Suppressor macrophage treated with lipopolysaccharide for 4 hours (primary cell): ENCODE measurements at regions not wholly inside any gene's neighbourhood (a gene's known extent, or its start where the extent isn't known, plus 50 kb on each side); places are given as distances from the start of the nearest gene placed in this dataset.

Source experiments
- DNase-seq: peaks from one replicate; pipeline ENCODE4 v3.0.0-alpha.2; 2020

DNA sequence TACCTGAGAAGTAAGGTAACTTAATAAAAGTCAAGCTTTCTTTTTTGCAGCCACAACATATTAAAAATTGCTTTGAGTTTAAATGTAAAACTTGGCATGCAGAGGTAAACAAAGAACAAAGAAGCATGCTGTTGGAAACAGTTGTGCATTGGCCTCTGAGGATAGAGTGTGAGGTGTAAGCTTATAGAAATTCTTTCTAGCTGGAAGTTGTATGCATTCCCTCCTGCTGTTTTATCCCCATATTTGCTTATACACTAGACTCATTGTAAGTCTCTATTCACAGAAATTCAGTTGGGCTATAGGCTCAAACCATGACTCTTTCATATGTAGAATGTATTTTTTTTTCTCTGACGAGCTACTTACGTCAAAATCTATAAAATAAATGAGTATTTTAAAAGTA lies 316.3 kb downstream of the SLC6A15 start:
- DNase-seq = no peak

DNA sequence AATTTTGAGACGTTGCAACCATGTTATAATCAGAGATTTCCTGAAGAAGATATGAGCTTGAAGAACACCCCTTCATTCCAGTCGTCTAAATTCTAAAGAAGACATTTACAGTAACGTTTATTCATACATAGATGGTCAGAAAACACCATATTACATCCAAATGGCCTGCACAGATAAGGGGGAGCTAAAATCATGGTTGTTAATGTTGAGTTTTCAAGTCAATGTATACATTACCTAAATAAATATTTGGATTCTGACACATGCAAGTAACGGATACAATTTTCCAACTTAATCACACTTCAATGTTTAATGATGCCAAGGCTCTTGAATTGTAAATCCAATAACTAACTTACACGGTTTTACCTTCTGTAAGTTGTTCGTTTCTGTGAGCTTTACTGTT lies 318.4 kb downstream of the SLC6A15 start:
- DNase-seq = no peak

DNA sequence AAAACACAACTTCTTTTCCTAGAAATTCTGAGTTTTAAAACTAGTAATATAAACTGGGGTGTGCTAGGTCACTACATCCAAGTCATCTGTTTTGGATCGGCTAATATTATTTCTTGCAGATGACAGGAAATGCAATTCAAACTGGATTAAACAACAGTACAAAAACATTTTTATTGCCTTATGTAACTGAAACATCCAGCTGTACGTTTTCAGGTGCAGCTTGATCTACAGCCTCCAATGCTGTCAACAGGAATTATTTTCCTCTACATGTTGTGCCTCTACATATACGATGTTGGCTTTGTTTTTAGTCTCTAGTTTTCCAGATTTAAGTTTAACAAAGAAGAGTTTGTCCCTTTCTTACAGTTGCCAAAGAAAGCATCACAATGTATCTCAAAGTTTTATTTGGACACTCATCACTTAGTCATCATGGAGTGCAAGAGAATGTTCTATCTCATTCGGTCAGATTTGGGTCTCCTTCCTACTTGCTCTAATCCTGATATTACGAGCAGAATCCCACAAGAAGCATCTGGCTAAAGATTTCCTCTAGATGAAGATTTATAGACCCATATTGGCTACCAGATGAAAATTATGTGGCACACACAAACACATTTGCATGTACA lies 326.7 kb downstream of the SLC6A15 start:
- DNase-seq = no peak

DNA sequence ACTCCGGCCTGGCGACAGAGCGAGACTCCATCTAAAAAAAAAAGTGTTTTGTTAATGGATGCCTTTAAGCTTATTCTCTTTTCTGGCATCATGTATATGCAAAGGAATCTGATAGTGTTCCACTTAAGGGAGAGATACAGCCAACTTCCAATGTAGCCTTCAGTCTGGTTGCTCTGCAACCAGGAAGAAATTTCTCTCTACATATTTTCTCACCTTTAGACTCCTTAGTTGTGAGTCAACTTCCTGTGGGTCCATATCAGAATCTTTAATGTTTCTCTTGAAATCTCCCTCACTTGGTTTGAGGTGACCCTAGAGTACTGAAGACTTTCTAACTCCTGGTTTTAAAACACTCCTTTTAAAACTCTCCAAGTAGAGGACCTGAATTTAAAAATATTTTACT lies 340.4 kb downstream of the SLC6A15 start:
- no peak for DNase-seq

DNA sequence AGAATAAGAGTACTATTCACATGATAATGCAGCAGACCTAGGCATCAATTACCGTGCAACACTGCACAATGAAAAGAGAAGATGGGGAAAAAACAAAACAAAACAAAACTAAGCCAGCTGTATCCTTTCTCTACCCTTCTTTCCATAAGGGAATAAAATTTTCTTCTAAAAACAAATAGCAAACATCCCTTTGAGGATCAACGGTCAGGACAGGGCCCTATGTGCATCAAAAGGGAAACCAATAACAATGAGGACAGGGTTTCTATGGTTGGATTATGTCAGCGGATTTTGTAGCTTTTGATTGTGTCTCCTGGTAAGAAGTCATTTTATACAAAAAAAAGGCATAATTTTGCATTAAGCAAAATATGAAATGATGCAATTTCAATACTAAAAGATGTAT lies 350.3 kb downstream of the SLC6A15 start:
- no peak for DNase-seq

DNA sequence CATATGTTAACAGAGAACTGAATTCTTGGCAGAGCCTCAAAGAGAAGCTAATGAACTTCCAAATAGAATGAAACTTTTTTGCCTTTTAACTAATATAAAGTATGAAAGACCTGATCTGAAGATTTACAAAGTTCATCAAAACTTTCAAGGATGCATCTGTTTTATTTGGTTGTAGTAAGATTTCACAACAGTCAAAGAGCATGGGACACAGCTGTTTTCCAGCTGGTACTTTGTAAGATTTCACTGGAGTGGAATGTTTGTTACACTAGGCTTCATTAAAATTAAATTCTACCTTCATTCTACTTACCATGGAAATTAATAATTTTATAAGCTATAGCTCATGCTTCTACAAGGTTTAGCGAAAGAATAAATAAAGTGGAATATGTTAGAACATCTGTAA lies 351.2 kb downstream of the SLC6A15 start:
- no peak for DNase-seq

DNA sequence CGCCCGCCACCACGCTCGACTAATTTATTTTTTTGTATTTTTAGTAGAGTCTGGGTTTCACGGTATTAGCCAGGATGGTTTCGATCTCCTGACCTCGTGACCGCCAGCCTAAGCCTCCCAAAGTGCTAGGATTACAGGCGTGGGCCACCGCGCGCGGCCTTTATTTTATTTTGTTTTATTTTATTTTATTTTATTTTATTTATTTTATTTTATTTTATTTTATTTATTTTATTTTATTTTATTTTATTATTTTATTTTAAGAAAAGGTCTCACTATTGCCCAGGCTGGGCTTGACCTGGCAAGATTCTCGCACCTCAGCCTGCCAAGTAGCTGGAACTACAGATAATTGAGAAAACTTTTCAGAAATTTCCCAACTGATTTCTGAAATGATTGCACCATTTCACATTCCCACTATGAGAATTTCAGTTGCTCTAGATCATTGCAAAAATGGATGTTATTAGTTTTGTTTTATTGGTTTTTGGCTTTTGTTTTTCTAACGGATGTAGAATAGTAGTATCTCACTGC lies 358.3 kb downstream of the SLC6A15 start:
- DNase-seq = no peak

DNA sequence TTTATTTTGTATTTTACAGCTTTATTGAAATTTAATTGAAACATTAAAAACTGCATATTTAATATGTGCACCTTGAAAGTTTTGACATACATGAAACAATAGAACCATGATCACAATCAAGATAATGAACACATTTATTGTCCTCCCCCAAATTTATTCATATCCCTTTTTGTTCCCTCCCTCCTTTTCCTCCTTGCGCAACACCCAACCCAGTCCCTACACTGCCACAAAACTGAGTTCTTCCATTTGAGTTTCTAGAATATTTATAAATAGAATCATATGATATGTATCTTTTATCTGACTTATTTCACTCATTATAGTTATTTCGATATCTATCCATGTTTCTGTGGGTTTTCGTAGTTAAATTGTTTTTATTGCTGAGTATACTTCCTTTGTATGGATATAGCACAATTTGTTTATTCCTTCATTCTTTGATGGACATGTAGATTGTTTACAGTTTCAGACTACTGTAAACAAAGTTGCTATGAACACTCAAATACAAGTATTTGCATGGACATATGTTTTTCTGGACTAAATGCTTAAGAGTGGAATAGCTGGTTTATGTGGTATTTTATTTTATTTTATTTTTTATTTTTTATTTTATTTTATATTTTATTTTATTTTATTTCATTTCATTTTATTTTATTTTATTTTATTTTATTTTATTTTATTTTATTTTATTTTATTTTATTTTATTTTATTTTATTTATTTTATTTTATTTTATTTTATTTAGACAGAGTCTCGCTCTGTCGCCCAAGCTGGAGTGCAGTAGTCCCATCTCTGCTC lies 359.1 kb downstream of the SLC6A15 start:
- DNase-seq = no peak

DNA sequence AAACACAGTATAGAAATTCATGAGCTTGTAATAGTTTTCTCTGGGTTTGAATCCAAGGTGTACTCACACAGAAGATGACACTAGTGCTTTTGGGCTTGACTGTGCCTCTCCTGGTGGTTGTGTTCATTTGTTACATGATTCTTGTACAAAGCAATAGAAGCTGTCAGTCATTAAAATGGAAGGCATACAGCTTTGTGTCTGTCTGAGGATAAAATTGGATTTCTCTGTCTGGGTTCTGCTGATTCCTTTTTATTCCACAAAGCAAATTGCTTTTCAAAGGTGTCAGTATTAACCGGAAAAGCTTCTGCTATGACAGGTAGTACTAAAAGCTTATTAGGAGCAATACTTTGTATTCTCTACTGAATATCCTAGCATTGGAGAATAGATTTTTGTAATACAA lies 361.2 kb downstream of the SLC6A15 start:
- DNase-seq = no peak

DNA sequence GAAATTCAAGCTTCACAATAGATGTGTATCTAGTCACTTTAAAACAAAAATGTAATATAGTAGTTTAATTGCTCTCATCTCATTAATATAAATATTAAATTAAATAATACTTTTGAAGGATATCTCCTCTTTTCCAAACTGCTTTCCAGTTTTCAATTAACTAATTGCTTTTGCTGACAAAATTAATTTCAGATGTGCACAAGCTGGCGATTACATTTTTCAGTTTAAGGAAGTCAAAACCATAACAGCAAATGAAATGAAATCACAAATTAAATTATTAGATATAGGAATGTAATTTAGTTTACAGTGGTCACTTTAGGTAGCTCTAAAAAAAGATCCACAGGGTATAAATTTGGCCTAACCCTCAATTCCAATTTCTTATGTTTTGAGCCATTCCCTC lies 362.1 kb downstream of the SLC6A15 start:
- no peak for DNase-seq

DNA sequence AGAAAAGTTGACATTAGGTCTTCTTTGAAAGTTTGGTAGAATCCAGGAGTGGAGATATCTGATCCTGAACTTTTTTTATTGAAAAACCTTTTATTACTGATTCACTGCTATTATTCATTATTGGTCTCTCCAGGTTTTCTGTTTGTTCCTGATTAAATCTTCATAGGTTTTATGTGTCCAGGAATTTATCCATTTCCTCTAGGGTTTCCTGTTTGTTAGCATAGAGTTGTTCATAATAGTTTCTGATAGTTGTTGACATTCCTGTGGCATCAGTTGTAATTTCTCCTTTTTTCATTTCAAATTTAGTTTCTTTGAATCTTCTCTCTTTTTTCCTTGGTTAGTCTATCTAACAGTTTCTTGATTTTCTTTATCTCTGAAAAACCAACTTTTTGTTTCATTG lies 370.3 kb downstream of the SLC6A15 start:
- no peak for DNase-seq

DNA sequence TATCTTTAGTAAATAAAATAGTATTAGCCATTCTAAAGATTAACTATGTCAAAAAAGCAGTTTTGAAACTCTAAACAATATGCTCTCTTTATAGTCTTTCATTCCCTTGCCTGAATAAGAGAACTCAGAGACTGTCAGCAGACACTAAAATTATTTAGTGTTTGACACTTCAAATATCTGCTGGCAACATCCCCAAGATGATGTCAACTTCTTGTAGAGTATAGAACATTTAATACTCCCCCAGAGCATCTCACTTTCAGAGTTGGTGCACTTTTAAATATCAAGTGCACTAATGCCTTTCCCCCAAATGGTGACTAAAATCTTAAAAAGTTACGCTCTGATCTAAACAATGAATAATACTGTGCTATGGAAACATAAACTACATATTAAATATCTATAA lies 374.9 kb downstream of the SLC6A15 start:
- DNase-seq = no peak

DNA sequence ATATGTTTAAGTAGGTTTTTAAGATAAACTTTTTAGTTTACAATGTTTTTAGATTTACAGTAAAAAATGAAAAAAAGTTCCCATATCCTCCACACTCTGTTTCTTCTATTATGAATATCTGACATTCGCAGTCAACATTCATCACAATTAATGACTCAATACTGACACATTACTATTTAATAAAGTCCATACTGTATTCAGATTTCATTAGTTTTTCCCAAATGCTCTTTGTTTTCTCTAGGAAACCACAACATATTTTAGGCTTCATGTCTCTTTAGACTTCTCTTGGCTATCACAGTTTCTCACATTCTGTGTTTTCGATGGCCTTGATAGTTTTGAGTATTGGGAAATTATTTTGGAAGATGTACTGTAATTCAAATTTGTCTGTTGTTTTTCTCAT lies 399.8 kb downstream of the SLC6A15 start:
- no peak for DNase-seq

DNA sequence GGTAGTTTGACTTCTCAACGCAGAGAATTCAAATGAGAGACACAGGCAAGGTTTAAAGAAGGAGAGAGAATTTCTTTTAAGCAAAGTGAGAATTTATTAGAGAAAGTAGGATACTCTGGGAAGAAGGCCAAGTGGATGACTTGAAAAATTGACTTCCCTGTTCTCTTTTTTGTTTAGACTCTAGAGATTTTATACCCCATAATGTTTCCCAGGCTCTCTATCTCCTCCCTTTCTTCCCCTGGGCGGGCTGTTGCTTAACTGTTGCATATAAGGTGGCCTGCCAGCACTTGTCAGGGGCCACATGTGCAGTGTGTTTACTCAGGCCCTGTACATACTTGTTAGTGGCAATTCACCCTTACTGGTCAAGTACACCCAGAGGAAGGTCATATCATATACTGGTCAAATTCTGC lies 403.7 kb downstream of the SLC6A15 start:
- no peak for DNase-seq

DNA sequence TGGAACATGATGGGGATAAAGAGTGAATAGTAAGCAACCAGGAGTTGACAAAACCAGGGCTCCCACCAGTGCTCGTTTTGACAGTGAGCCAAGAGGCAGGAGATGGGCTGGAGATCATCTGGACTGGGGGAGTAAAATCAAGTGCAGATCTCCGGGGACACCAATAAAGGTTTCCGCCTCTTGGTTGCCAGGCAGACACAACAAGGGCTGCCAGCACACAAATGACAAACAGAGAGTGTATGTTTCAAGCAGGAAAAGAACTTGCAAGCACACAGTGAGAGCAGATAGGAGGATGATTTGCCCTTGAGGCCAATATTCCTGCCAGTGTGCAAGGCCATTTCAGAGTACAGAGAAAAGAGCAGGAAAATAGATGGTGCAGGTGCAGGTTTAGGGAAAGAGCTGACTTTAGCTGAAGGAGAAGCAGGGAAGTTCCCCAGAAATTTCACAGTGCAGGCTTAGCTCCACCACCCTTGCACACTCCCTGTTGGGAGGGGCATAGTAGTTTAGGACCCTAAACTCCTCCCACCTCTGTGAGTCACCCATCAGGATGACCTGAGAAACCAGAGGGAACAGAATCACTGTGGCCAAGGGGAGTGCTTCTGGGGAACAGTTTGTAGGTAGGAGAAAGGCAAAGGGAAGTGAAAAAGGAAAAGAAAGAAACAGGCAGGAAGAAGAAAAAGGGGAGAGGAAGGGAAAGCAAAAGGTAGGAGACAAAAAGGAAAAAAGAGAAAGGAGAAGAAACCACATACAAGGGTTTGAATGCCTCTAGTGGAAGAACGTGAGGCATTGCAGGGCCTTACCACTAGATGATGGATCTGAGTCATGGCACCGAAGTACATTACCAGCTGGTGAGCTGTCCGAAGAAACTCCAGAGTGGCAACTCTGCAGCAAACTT lies 404.4 kb downstream of the SLC6A15 start:
- DNase-seq = peak; percentile 49

DNA sequence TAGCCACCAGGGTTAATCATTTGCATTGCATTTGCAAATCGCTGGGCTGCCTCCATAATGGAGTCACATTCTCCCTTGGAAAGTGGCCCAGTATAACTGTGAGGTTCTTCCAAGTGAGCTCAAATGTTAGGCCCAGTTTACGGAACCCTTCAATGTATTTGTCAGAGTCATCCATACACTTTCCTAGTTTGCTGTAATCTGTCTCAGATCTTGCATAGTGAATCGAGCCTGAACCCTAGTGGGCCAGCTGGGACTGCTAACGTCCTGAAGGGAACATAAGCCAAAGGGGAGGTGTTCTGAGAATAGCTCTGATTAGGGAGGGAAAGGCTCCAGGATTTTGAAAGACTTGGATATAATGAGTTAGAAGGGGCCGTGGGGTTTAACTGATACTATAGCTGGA lies 406.3 kb downstream of the SLC6A15 start:
- no peak for DNase-seq

DNA sequence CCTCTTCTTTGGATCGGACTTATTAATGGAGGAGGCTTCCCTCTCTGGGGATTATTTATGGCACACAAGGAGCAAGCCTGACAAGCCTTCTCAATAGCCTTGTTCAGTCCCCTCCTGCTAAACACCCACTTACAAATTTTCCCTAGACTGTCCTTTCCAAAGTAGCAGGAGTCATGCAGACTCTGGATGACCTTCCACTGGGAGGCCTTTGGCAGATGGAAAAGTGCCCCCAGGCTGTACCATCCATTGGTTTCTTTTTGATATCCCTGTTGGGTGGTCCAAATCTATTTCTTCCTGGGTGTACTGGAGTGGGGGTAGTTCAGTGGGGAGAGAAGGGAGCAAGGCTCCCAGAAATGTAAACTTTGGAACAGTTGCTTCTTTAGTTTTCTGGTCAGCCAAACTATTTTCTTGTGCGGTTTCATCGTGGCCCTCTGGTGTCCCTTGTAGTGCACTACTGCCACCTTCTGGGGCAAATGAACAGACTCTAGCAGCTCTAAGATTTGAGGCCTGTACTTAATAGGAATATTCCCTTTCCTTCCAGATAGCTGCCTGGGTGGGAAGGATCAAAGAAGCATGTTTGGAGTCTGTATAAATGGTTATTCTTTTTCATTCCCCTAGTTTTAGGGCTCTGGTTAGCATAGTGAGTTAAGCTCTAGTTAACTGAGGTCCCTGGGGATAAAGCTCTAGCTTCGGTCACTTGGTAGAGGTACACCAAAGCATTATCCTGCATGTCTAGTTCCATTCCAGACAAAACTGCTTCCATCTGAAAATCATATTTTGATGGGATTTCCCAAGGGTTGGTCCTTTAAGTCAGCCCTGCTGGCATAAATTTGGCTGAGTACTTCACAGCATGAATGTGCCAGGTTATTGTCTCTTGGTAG lies 409.5 kb downstream of the SLC6A15 start:
- peak; percentile 55 for DNase-seq

DNA sequence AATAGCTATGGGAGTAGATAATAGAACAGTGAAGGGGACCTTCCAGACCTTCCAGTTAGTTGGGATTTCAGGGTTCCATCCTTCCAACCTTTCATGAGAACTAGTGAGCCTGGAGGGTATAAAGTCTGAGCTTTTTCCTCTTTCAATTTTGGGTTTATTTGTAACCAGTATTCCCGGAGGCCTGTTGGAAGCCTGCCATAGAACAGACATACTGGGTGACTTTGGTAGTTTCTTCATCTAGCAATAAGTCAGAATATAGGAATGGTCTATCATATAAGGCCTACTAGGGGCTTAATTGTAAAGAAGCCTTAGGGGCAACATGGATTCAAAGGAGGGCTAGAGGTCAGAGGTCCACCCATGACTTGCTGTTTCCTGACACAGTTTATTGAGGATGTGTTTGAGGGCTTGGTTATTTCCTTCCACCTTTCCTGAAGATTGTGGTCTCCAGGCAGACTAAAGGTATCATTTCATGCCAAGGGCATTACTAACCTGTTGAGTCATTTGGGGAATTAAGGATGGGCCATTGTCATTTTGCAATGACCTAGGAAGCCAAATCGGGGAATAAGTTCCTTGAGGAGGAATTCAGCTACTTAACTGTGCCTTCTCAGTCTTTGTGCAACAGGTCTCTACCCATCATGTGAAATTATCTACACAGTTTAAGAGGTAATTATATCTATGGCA lies 410.3 kb downstream of the SLC6A15 start:
- no peak for DNase-seq

DNA sequence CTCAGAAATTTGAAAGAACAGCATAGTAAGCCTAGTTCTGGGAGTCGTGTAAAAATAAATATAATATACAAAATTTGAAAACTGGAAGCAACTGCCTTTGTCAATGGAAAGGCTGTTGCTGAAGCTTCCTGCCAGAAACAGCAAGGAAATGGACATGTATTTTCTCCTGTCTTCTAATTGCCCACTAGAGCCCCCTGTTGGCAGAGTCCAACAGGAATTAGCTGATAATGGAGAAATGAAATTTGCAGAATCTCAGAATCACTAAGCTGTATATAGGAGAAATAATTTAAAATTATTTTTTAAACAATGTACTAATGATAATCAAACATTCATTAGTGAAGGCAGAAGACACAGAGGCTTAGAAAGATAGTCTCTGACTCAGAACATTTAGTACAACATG lies 414.8 kb downstream of the SLC6A15 start:
- no peak for DNase-seq

DNA sequence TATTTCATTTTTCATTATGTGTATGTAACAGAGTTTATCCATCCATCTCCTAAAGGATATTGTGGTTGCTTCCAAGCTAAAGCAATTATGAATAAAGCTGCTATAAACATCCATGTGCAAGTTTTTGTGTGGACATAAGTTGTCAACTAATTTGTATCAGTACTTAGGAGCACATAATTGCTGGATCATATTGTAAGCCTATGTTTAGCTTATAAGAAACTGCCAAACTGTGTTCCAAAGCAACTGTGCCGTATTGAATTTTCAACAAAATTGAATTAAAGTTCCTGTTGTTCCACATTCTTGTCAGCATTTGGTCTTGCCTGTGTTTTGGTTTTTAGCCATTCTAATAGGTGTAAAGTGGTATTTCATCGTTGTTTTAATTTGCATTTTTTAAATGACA lies 416.9 kb downstream of the SLC6A15 start:
- no peak for DNase-seq

DNA sequence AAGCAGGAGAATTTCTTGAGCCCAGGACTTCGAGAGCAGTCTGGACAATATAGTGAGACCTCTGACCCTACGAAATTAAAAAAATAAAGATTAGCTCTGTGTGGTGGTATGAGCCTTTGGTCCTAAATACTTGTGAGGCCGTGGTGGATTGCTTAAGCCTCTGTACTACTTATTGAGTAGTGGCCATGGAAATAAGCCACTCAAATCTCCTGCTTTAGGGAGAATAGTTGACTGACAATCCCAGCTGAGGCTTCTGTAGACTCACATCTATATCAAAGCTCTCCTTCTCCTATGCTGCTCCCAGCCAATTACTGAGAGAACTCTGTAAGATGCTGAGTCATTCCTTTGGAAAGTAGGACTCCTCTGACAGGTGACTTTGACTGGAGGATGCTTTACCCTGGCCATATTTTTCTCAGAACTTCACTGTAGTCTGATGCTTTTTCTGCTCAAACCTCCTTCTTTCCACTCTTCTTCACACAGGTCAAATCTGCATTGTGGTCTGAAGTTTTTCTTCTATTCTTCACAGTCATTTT lies 420.2 kb downstream of the SLC6A15 start:
- DNase-seq = no peak

DNA sequence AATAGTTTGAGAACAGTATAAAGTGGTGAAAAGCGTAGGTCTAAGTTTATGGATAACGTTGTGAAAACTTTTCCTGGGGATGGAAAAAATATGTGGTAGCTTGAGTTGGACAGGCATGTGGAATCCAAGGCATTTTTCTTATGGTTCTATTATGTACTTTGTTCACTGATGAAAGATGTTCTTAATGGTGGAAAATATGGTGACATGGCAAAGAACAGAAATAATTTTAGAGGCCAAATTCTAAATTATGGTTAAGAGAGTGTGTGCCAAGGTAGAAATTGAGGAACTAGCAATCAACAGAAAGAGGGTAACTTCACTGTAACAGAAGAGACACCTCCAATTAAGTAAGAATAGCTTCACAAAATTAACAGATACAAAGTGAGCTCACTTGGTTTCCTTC lies 427.8 kb downstream of the SLC6A15 start:
- DNase-seq = no peak
